ENCODE measurements at regions not wholly inside any gene's neighbourhood (a gene's known extent, or its start where the extent isn't known, plus 50 kb on each side); places are given as distances from the start of the nearest gene placed in this dataset.

DNA sequence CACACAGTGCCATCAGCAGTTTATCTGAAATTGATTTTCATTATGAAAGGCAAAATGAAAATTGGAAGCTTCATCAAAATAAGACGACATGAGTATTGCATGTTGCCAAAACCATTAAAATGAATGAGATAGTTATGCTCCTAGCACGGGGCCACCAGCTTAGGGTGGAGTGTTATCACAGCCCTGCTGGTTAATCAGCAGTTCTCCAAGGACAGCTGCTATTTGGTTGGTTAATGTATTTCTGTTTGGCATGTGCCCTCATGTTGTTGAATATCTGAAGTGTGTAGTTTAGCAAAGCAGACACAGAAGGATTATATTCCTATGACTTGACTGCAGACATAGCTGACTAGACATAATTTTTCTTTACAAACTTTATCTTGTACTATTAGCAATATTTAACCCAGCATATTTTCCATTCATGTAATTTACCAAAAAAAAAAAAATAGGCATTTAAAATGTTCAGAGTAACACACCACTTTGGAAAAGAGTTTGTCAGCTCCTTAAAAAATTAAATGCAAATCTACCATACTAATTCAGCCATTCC, 98.6 kb upstream of the PIK3R1 start:
- TF ChIP-seq, protein P1, sequence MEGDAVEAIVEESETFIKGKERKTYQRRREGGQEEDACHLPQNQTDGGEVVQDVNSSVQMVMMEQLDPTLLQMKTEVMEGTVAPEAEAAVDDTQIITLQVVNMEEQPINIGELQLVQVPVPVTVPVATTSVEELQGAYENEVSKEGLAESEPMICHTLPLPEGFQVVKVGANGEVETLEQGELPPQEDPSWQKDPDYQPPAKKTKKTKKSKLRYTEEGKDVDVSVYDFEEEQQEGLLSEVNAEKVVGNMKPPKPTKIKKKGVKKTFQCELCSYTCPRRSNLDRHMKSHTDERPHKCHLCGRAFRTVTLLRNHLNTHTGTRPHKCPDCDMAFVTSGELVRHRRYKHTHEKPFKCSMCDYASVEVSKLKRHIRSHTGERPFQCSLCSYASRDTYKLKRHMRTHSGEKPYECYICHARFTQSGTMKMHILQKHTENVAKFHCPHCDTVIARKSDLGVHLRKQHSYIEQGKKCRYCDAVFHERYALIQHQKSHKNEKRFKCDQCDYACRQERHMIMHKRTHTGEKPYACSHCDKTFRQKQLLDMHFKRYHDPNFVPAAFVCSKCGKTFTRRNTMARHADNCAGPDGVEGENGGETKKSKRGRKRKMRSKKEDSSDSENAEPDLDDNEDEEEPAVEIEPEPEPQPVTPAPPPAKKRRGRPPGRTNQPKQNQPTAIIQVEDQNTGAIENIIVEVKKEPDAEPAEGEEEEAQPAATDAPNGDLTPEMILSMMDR (IDR thresholded peaks at IDR 0.05): no peak
- no peak for TF ChIP-seq POLR2A (IDR thresholded peaks at IDR 0.05)

All from uterus (tissue), 2 donors.